HEK293 (cell line): ENCODE measurements at regions not wholly inside any gene's neighbourhood (a gene's known extent, or its start where the extent isn't known, plus 50 kb on each side); places are given as distances from the start of the nearest gene placed in this dataset.

Experiments used
- CTCF ChIA-PET: fragments of 350-600 bp; formaldehyde crosslinking; extraction: SDS; loops from one replicate; lab custom pipeline; 2021; ENCODE audit warnings: antibody characterized with exemption; lab: Yijun Ruan, JAX
- POLR2A ChIA-PET: fragments of 300-600 bp; formaldehyde crosslinking; extraction: SDS; loops from one replicate; lab custom pipeline; 2020; ENCODE audit warnings: antibody characterized with exemption, inconsistent platforms; lab: Yijun Ruan, JAX
- H3K27ac ChIP-seq: fragments of 200-500 bp; sonication (Bioruptor generic); 2 replicates; pipeline ENCODE4 v1.5.1; 2014; ENCODE audit warnings: low read depth, low read length, control low read depth, inconsistent platforms; ENCODE audit errors: extremely low read depth
- H3K36me3 ChIP-seq, 2 experiments: fragments of 200-500 bp in 1 of 2; sonication (Bioruptor generic) in 1 of 2; 1 replicate in 1 of 2; 2 replicates in 1 of 2; pipeline ENCODE4 v1.5.1; 2014 to 2017; ENCODE audit warnings: inconsistent platforms in 2 of 2, low read length in 2 of 2; ENCODE audit not compliant: control insufficient read depth in 2 of 2, insufficient read depth in 1 of 2
- H3K4me1 ChIP-seq: fragments of 200-500 bp; sonication (Bioruptor generic); 2 replicates; pipeline ENCODE4 v1.5.1; 2014; ENCODE audit warnings: mild to moderate bottlenecking, low read length, inconsistent platforms; ENCODE audit not compliant: control insufficient read depth, insufficient read depth
- H3K4me3 ChIP-seq: 2 replicates; pipeline ENCODE4 v1.5.1; 2011; ENCODE audit warnings: low read depth, mild to moderate bottlenecking, control low read depth, low read length, moderate library complexity
- H3K9me3 ChIP-seq: fragments of 200-500 bp; sonication (Bioruptor generic); 2 replicates; pipeline ENCODE4 v1.5.1; 2014; ENCODE audit warnings: low read depth, low read length, inconsistent platforms; ENCODE audit not compliant: control insufficient read depth, insufficient read depth
- BCL11B ChIP-seq: fragments of 450-650 bp; formaldehyde crosslinking; IDR thresholded peaks from 2 replicates; pipeline ENCODE4 v1.5.1; 2016; ENCODE audit warnings: low read depth, missing biosample characterization, missing genetic modification characterization
- EGR2 ChIP-seq: fragments of 450-650 bp; formaldehyde crosslinking; IDR thresholded peaks from 2 replicates; pipeline ENCODE4 v1.5.1; 2016; ENCODE audit warnings: low read depth, missing biosample characterization, missing genetic modification characterization
- KLF10 ChIP-seq: fragments of 450-650 bp; IDR thresholded peaks from 2 replicates; pipeline ENCODE4 v1.5.1; 2018; ENCODE audit warnings: missing biosample characterization, mild to moderate bottlenecking, missing genetic modification characterization
- YY2 ChIP-seq: fragments of 450-650 bp; formaldehyde crosslinking; IDR thresholded peaks from 2 replicates; pipeline ENCODE4 v1.5.1; 2016; ENCODE audit warnings: missing biosample characterization, missing genetic modification characterization
- ZNF146 ChIP-seq: fragments of 450-650 bp; formaldehyde crosslinking; IDR thresholded peaks from 2 replicates; pipeline ENCODE4 v1.5.1; 2016; ENCODE audit warnings: missing biosample characterization, missing genetic modification characterization
- ZNF175 ChIP-seq: fragments of 450-650 bp; formaldehyde crosslinking; IDR thresholded peaks from 2 replicates; pipeline ENCODE4 v1.5.1; 2016; ENCODE audit warnings: missing biosample characterization, missing genetic modification characterization
- ZNF239 ChIP-seq: fragments of 450-650 bp; formaldehyde crosslinking; IDR thresholded peaks from 2 replicates; pipeline ENCODE4 v1.5.1; 2016; ENCODE audit warnings: missing biosample characterization, missing genetic modification characterization
- ZNF324 ChIP-seq: fragments of 450-650 bp; formaldehyde crosslinking; IDR thresholded peaks from 2 replicates; pipeline ENCODE4 v1.5.1; 2016; ENCODE audit warnings: missing biosample characterization, missing genetic modification characterization
- ZNF366 ChIP-seq: fragments of 450-650 bp; formaldehyde crosslinking; conservative IDR thresholded peaks from 2 replicates; pipeline ENCODE4 v1.5.1; 2016; ENCODE audit warnings: missing biosample characterization, missing genetic modification characterization
- ZNF404 ChIP-seq: fragments of 450-650 bp; formaldehyde crosslinking; IDR thresholded peaks from 2 replicates; pipeline ENCODE4 v1.5.1; 2017; ENCODE audit warnings: missing biosample characterization, missing genetic modification characterization
- ZNF560 ChIP-seq: fragments of 450-650 bp; formaldehyde crosslinking; IDR thresholded peaks from 2 replicates; pipeline ENCODE4 v1.5.1; 2017; ENCODE audit warnings: missing biosample characterization, missing genetic modification characterization, borderline replicate concordance
- ZNF600 ChIP-seq: fragments of 450-650 bp; formaldehyde crosslinking; IDR thresholded peaks from 2 replicates; pipeline ENCODE4 v1.5.1; 2016; ENCODE audit warnings: missing biosample characterization, missing genetic modification characterization
- ZNF621 ChIP-seq: fragments of 450-650 bp; formaldehyde crosslinking; IDR thresholded peaks from 2 replicates; pipeline ENCODE4 v1.5.1; 2017; ENCODE audit warnings: missing biosample characterization, missing genetic modification characterization
- ZNF830 ChIP-seq: fragments of 450-650 bp; IDR thresholded peaks from 2 replicates; pipeline ENCODE4 v1.5.0; 2018; ENCODE audit warnings: missing biosample characterization, missing genetic modification characterization, low read depth, mild to moderate bottlenecking, moderate library complexity
- ZNF843 ChIP-seq: fragments of 450-650 bp; formaldehyde crosslinking; IDR thresholded peaks from 2 replicates; pipeline ENCODE4 v1.5.1; 2016; ENCODE audit warnings: missing biosample characterization, missing genetic modification characterization
- TF ChIP-seq, protein P1 (sequence below): fragments of 450-650 bp; formaldehyde crosslinking; optimal IDR thresholded peaks from 2 replicates; pipeline ENCODE3; 2016; ENCODE audit warnings: missing biosample characterization, mild to moderate bottlenecking, missing genetic modification characterization
- TF ChIP-seq, protein P2 (sequence below): fragments of 450-650 bp; formaldehyde crosslinking; IDR thresholded peaks from 2 replicates; pipeline ENCODE4 v1.5.1; 2017; ENCODE audit warnings: missing biosample characterization, missing genetic modification characterization

- TF ChIP-seq ZNF175 (tag by site-specific recombination), result no peak
- TF ChIP-seq ZNF560, result no peak
- no peak for TF ChIP-seq BCL11B (tag by site-specific recombination)
- TF ChIP-seq ZNF600, result no peak
- no peak for TF ChIP-seq ZNF843 (tag by site-specific recombination)
- TF ChIP-seq, all 188 proteins: peak for 0
Observed at GRCh38 chr9:1453636-1454035, 403.5 kb downstream of the DMRT2 start (continued).

DNA sequence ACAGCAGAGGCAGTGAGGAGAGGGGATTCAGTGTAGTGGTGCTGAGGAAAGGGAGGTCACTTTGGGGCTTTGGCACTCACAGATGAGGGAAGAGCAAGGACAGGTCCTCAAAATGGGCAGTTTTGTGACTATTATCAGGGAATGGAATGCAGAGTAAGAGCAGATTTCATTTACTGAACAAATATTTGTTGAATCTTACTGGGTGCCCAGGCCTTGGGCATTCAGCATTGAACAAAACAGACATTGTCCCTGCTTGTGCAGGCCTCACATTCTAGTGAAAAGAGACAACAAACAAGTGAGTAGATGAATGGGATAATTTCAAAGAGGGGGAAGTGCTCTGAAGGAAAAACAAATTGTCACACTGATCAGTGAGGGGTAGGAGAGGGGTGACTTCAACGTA lies 404.1 kb downstream of the DMRT2 start:
- TF ChIP-seq ZNF146 (tag by site-specific recombination), result no peak
- H3K4me3 ChIP-seq, result no peak overlapping the region
- H3K27ac ChIP-seq, result no peak overlapping the region
- no peaks in the 10 kb centered on the region for H3K36me3 ChIP-seq
- CTCF ChIA-PET, result no interaction called here
- peaks cover 9% of the 10 kb centered on the region for H3K4me1 ChIP-seq
- no peaks in the 10 kb centered on the region for H3K9me3 ChIP-seq
- POLR2A ChIA-PET, result no interaction called here

GRCh38 chr9:1454616-1455347 lies 404.6 kb downstream of the DMRT2 start:
- ChIA-PET POLR2A (no interaction called here), CTCF (no interaction called here)
- no peak for TF ChIP-seq EGR2 (tag by site-specific recombination)
- TF ChIP-seq ZNF324 (tag by site-specific recombination), result no peak
- TF ChIP-seq ZNF621 (tag by site-specific recombination), result no peak
- no peak for TF ChIP-seq KLF10 (tag by site-specific recombination)
- TF ChIP-seq ZNF560, result no peak
- TF ChIP-seq ZNF239 (tag by site-specific recombination), result no peak
- no peak for TF ChIP-seq YY2 (tag by site-specific recombination)
- no peak for TF ChIP-seq ZNF404 (tag by site-specific recombination)
- TF ChIP-seq, protein P1, sequence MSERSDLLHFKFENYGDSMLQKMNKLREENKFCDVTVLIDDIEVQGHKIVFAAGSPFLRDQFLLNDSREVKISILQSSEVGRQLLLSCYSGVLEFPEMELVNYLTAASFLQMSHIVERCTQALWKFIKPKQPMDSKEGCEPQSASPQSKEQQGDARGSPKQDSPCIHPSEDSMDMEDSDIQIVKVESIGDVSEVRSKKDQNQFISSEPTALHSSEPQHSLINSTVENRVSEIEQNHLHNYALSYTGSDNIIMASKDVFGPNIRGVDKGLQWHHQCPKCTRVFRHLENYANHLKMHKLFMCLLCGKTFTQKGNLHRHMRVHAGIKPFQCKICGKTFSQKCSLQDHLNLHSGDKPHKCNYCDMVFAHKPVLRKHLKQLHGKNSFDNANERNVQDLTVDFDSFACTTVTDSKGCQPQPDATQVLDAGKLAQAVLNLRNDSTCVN (tag by site-specific recombination), result no peak
- TF ChIP-seq ZNF830 (tag by site-specific recombination), result no peak
- Histone ChIP-seq H3K4me3 (no peak overlapping the region), H3K27ac (no peak overlapping the region), H3K4me1 (peaks cover 9% of the 10 kb centered on the region), H3K36me3 (no peaks in the 10 kb centered on the region), H3K9me3 (no peaks in the 10 kb centered on the region)

GRCh38 chr9:1455766-1456165 lies 405.6 kb downstream of the DMRT2 start:
- no peaks in the 10 kb centered on the region for H3K36me3 ChIP-seq
- TF ChIP-seq, protein P2, sequence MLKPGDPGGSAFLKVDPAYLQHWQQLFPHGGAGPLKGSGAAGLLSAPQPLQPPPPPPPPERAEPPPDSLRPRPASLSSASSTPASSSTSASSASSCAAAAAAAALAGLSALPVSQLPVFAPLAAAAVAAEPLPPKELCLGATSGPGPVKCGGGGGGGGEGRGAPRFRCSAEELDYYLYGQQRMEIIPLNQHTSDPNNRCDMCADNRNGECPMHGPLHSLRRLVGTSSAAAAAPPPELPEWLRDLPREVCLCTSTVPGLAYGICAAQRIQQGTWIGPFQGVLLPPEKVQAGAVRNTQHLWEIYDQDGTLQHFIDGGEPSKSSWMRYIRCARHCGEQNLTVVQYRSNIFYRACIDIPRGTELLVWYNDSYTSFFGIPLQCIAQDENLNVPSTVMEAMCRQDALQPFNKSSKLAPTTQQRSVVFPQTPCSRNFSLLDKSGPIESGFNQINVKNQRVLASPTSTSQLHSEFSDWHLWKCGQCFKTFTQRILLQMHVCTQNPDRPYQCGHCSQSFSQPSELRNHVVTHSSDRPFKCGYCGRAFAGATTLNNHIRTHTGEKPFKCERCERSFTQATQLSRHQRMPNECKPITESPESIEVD (tag by site-specific recombination), result 0 out of 2 replicates have a peak, but pooled peaks have one; percentile 24
- TF ChIP-seq ZNF366 (0 out of 2 replicates have a peak, but pooled peaks have one; percentile 18), ZNF560 (no peak)
- TF ChIP-seq, all 188 proteins: peak for 2
- CTCF ChIA-PET, result interaction anchor here (1.8 kb wide), 1 partner anchor 355 kb away, joined by 4 read pairs; no protein-coding TSS in a partner anchor
- no peak overlapping the region for H3K4me3 ChIP-seq
- peaks cover 11% of the 10 kb centered on the region for H3K4me1 ChIP-seq
- H3K27ac ChIP-seq, result no peak overlapping the region
- no peaks in the 10 kb centered on the region for H3K9me3 ChIP-seq
- POLR2A ChIA-PET, result no interaction called here
